ENCODE measurements at regions not wholly inside any gene's neighbourhood (a gene's known extent, or its start where the extent isn't known, plus 50 kb on each side); places are given as distances from the start of the nearest gene placed in this dataset.

GRCh38 chr1:69438056-69438795 is 129.5 kb upstream of the LRRC7 start:
- no peak for DNase-seq (ENCODE audit: low spot score)

GRCh38 chr1:69441496-69441895 is 126.2 kb upstream of the LRRC7 start:
- no peak for DNase-seq (ENCODE audit: low spot score)

DNA sequence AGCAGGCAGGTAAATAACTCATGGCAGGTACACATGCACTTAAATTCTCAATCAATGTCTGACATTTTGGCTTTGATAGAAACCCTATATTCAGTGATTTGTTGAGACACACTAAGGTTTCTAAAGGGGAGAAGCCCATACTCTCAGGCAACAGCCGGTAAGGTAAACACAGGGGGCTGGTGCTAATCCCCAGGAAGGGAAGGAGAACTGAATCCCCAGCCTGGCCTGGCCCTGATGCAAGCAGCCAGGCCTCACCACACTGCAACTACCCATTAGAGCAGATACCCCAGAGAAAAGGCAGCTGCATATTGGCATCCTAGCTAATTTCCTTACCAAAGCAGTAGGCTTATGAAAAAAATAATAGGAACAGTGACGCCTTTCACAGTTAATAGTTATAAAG is 116.5 kb upstream of the LRRC7 start:
- no peak for DNase-seq (ENCODE audit: low spot score)

DNA sequence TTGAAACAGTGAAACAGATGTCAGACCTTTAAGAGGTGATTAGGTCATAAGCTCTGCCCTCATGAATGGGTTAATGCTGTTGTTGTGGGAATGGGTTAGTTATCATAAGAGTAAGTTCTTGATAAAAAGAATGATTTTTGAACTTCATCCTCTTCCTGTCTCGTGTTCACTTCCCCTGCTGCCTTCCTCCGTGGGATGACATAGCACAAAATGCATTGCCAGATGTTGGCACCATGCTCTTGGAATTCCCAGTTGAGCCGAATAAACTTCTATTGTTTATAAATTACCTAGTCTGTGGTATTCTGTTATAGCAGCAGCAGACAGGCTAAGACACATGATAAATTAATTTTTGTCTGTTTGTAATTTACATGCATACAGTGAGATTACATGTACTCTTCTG is 112.0 kb upstream of the LRRC7 start:
- DNase-seq (ENCODE audit: low spot score): no peak

DNA sequence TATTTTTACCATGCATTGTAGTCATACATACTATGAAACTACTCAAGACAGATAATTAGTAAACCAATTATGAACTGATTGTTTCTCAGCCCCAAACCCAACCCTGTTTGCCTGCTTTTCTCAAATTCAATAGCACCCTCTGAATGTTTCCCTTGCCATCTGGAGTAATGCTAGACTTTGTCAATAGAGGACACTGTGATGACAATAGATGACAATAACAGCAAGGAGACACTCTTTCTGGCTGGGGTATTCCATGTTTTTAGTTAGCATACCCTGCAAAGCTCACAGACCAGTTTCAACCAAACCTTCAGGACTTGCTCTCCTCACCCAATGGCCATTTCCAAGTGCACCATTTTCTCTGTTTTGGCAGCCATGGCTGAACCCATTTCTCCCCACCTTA is 108.5 kb upstream of the LRRC7 start:
- DNase-seq (ENCODE audit: low spot score): no peak

DNA sequence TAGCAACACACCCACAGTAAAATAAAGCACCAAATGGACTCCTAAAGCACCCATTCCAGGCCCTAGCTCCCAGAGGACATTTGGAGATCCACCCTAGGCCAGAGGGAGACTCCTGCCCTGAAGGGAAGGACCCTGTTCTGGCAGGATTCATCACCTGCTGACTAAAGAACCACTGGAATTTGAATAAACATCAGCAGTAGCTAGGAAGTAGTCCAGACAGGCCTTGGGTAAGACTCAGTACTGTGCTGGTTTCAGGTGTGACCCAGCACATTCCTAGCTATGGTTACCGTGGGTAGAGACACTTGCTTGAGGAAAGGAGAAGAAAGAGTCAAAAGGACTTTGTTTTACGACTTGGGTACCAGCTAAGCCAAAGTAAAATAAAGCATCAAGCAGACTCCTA is 92.7 kb upstream of the LRRC7 start:
- DNase-seq (ENCODE audit: low spot score): no peak

DNA sequence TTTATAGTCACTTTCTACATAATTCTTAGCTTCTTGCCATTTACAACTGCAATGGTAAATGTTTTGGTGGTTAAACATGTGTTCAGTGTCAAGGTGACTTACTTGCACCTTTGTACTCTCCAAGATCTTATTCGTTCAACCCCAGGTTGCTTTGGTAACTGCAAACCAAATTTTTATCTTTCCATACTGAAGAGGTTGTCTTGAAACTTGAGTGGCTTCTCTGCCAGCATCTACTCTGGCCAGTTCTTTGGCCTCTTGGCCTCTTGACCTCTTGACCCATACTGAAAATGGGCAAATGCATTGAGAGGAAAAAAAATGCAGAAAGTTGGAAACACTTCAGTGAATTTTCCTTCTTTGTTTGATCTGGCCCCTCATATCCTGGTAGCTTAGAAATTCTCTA is 88.0 kb upstream of the LRRC7 start:
- no peak for DNase-seq (ENCODE audit: low spot score)

GRCh38 chr1:69483246-69483645 is 84.5 kb upstream of the LRRC7 start:
- DNase-seq (ENCODE audit: low spot score): no peak

DNA sequence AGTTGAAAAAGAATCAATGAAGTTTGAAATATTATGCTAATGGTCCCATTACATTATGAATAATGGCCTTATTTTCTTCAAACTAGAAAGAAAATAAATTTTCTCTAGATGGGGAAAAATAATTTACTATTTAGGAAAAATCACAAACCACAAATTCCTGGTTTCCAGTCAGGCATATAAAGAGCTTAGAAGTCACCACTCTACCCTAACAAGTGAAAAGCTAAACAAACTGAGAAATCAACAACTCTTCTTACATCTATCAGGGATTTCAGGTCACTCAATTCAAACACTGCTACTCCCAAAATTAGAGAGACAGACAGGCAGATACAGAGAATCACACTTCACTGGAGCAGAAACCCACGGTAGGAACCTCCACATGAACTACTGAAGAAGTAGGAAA is 82.1 kb upstream of the LRRC7 start:
- no peak for DNase-seq (ENCODE audit: low spot score)

DNA sequence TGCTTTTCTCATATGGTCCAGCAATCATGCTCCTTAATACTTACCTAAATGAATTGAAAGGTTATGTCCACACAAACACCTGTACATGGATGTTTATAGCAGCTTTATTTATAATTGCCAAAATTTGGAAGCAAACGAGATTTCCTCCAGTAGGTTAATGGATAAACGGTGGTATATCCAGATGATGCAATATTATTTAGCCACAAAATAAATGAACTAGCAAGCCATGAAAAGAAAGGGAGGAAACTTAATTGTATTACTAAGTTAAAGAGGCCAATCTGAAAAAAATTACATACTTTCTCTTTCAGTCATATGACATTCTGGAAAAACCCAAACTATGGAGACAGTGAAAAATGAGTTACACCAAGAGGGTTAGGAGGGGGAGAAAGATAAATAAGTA is 76.3 kb upstream of the LRRC7 start:
- no peak for DNase-seq (ENCODE audit: low spot score)

DNA sequence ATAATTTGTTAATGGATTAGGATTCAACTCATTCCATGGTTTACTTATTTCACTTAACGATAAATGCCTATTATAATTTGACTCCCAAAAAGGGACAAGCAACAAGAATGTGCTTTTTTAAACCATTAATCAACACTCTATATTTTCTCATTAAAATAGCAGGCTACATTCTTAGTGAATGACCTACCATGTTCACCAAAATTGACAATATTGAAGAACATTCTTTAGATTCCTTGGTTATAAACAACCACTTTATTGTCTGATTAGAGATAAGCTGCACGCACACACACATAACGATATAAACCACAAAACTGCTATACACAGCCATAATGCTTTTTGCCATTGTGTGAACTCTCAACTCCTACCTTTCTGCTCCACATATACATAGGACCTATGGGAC is 75.4 kb upstream of the LRRC7 start:
- DNase-seq (ENCODE audit: low spot score): peak; percentile 6

- no peak for DNase-seq (ENCODE audit: low spot score)
These were observed 73.5 kb upstream of the LRRC7 start for GRCh38 chr1:69494221-69494620.

DNA sequence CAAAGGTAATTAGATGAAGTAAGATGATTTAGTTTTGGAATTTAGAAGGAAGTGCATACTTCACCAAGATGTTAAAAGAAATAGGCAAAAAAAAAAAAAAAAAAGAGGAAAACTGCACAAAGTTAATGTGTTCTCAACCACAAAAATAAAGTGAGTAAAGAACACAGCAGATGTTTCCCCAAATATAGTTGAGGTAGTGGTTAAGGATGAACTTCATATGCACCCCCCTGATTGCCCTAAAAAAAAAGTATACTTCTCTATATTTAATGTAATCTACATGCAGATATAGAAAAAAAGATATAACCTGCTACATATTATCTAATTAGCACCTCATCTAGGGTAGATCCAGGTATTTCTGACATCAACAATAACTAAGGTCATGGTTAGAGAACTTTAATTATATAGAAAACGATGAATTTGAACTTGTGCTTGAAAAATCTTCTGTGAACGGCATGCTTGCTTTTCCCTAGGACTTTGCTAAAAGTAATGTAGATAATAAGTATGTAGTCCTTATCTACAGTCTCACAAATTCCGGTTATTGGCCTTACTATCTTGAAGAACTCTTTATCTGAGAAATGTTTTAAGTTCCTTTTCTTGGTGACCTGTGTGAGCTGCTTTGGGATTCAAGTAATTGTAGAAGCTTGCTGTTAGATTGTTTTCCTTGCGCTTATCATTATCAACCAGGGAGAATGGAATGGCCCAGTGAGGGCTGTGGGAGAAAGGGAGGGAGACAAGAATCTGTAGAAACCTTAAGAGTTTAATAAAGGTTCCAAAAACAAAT is 70.1 kb upstream of the LRRC7 start:
- no peak for DNase-seq (ENCODE audit: low spot score)

DNA sequence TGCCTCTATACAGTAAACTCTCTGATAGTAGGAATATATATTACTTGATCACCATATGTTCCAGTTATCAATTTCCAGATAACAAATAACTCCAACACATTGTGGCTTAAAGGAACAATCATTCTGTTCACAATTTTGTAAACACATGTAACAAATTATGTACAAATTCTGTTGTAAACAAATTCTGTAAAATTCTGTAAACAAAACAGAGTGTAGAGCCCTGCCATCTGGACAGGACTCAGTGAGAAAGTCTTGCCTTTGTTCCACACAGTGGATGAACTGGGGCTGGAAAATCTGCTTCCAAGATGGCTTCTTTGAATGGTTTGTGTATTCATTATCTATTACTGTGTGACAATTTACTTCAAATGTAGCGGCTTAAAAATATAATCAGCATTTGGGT is 69.0 kb upstream of the LRRC7 start:
- no peak for DNase-seq (ENCODE audit: low spot score)

DNA sequence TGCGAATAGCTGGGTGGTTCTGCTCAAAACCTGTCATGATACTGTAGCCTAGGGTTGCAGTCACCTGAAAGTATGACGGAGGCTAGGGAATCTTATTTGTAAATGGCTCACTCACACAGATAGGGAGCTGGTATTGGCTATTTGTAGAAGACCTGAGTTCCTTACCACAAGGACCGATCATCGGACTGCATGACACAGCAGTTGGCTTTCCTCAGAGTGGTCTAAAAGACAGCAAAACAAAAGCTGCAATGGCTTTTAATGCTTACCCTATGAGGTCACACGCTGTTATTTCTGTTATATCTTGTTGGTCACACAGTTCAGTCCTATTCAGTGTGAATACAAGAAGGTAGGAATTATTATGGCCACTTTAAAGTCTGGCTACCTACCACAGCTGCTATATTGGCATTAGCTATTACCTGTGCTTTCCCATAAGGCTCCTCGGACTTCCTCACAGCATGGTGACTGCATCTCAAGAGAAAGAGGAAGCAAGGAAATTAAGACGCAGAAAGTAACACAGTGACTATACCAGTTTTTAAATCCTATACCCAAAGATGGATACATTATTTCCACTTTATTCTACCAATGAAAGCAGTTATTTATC is 68.4 kb upstream of the LRRC7 start:
- no peak for DNase-seq (ENCODE audit: low spot score)

DNA sequence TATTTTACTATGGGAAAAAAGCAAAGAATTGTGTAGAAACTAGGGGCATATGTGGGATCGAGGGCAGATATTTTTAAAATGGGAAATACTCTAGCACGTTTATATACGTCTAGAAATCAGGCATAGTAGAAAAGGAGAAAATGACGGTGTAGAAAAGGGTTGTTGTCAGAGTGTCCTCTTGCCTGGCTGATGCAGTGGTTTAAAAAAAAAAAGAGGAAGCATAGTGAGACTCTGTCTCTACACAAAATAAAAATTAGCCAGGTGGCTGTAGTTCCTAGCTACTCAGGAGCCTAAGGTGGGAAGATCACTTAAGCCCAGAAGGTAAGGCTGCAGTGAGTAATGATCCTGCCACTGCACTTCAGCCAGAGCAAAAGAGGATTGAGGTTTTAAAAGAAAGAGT is 64.7 kb upstream of the LRRC7 start:
- no peak for DNase-seq (ENCODE audit: low spot score)

GRCh38 chr1:69504730-69505252 is 62.9 kb upstream of the LRRC7 start:
- no peak for DNase-seq (ENCODE audit: low spot score)

DNA sequence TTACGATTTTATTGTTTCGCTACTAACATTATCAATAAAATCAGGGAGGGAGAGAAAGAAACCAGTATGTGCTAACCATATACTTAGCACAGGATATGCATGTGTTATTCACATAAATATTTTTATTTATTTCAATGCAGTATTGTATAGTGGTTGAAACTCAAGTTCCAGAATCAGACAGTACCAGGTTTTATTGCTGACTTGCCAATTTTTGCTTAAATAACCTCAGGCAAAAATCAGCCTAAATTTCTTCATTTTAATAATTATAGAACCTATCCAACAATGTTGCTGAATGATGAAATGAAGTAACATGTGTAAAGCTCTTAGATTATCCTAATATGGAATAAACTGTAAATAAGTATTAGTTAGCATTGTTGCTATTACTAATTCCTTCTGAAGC is 61.4 kb upstream of the LRRC7 start:
- no peak for DNase-seq (ENCODE audit: low spot score)

GRCh38 chr1:69506721-69507120 is 61.0 kb upstream of the LRRC7 start:
- no peak for DNase-seq (ENCODE audit: low spot score)

DNA sequence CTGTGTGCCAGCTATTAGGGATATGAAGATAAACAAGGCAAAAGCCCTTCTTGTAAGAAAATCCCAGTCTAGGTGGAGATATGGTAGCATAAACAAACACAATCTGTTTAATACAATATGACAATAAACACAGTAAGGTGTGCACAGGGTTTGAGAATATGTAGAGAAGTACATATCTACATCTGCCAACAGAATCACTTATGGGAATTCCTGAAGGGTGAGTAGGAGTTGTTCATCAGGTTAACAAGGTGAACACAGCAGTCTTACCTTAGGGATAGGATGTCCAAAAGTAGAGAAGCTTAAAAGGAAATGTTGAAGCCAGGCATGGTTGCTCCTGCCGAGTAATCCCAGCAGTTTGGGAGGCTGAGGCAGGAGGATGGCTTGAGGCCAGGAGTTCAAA is 57.7 kb upstream of the LRRC7 start:
- DNase-seq (ENCODE audit: low spot score): no peak

DNA sequence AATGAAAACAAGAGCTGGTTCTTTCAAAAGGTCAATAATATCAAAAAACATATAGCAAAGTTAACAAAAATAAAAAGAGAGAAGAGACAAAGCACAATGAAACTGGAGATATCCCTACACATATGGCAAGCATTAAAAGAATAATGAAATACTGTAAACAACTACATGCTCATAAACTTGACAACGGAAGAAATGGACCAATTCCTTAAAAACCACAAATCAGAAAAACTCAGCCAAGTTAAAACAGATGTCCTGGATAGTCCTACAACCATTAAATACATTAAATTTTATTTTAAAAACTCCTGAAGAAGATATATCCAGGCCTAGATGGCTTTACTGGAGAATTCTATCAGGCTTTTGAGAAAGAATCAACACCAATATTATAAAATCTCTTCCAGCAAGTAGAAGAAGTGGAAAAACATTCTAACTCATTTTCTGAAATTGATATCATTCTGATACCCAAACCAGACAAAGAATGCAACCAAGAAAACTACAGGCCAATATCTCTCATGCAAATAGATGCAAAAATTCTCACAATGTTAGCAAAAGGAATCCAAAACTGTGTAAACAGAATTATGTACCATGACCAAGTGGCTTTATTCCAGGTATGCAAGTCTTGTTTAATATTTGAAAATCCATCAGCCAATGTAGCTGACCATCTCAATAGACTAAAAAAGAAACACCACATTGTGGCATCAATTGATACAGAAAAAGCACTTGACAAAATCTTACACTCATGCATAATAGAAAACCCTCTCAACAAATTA is 56.1 kb upstream of the LRRC7 start:
- DNase-seq (ENCODE audit: low spot score): peak; percentile 20

DNA sequence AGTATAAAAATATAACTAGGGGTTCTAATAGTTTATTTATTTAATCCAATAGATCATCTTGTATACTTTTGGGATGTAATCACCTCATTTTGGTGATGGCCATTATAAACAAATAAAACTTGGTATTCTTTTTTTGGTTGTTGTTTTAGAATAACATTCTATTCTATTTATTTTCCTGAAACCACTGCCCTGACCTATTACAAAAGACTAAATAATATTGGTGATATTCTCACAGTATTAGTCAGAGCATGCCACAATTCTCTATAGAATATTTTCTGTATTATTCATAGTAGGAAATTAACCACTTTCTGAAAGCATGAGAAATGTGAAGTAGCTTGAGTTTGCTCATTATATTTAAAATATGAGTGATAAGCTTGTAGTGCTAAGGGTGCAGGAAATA is 54.1 kb upstream of the LRRC7 start:
- peak; percentile 36 for DNase-seq (ENCODE audit: low spot score)
